NB4 (cell line): ENCODE measurements at regions not wholly inside any gene's neighbourhood (a gene's known extent, or its start where the extent isn't known, plus 50 kb on each side); places are given as distances from the start of the nearest gene placed in this dataset.

Source experiments
- POLR2A ChIP-seq: IDR thresholded peaks from 2 replicates; pipeline ENCODE4 v1.6.1; 2011; ENCODE audit warnings: mild to moderate bottlenecking; ENCODE audit not compliant: insufficient read length; ENCODE audit errors: extremely low read depth
- TF ChIP-seq, protein P1 (sequence below): IDR thresholded peaks from one replicate; pipeline ENCODE4 v1.5.1; 2012; ENCODE audit warnings: low read depth, low read length
- TF ChIP-seq, protein P2 (sequence below): IDR thresholded peaks from 2 replicates; pipeline ENCODE4 v1.6.1; 2011; ENCODE audit warnings: low read depth, low read length

DNA sequence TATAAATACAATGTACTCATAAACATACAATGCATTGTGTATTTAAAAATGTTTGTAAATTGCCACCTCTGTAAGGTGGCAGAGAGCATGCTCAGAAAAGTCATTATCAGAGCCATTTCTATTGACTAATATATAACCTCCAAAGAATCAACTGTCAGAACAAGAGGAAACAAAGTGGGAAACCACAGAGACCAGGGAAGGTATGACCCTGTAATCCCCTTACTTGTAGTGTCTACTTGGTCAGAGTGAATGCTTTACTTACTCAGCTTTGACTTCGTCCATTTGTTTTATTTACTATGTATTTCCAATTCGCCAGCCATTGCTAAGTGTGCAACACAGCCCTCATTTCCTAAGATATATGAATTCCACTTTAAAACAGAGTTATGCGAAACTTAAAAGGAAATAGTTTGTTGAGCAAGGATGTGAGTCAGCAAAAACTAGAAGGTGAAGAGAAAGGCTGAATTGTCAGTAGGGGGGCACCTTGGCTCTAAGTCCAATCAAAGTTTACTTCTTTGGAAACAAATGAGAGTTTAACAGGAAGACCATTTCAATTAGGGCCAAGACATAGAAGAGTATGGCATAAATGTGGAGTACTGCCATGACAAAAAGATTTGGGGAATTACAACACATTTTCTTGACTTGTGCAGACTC, 671.7 kb upstream of the PTBP2 start:
- TF ChIP-seq, protein P1, sequence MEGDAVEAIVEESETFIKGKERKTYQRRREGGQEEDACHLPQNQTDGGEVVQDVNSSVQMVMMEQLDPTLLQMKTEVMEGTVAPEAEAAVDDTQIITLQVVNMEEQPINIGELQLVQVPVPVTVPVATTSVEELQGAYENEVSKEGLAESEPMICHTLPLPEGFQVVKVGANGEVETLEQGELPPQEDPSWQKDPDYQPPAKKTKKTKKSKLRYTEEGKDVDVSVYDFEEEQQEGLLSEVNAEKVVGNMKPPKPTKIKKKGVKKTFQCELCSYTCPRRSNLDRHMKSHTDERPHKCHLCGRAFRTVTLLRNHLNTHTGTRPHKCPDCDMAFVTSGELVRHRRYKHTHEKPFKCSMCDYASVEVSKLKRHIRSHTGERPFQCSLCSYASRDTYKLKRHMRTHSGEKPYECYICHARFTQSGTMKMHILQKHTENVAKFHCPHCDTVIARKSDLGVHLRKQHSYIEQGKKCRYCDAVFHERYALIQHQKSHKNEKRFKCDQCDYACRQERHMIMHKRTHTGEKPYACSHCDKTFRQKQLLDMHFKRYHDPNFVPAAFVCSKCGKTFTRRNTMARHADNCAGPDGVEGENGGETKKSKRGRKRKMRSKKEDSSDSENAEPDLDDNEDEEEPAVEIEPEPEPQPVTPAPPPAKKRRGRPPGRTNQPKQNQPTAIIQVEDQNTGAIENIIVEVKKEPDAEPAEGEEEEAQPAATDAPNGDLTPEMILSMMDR, result no peak
- no peak for TF ChIP-seq POLR2A
- TF ChIP-seq, protein P2, sequence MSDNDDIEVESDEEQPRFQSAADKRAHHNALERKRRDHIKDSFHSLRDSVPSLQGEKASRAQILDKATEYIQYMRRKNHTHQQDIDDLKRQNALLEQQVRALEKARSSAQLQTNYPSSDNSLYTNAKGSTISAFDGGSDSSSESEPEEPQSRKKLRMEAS, result no peak
